H1 (cell line): ENCODE measurements at regions not wholly inside any gene's neighbourhood (a gene's known extent, or its start where the extent isn't known, plus 50 kb on each side); places are given as distances from the start of the nearest gene placed in this dataset.

ENCODE experiments used
- KDM5A ChIP-seq: fragments of 200-600 bp; IDR thresholded peaks from 2 replicates; pipeline ENCODE4 v1.7.1; 2012; ENCODE audit warnings: mild to moderate bottlenecking, low read length, inconsistent platforms, mixed read lengths
- SIRT6 ChIP-seq: IDR thresholded peaks from one replicate; pipeline ENCODE4 v1.7.1; 2012; ENCODE audit warnings: low read length, inconsistent platforms
- TF ChIP-seq, protein P1 (sequence below): fragments of 300-600 bp; sonication (generic); IDR thresholded peaks from 2 replicates; pipeline ENCODE4 v1.7.1; 2012; ENCODE audit warnings: low read length, moderate library complexity, mild to moderate bottlenecking, inconsistent platforms; ENCODE audit not compliant: insufficient replicate concordance

DNA sequence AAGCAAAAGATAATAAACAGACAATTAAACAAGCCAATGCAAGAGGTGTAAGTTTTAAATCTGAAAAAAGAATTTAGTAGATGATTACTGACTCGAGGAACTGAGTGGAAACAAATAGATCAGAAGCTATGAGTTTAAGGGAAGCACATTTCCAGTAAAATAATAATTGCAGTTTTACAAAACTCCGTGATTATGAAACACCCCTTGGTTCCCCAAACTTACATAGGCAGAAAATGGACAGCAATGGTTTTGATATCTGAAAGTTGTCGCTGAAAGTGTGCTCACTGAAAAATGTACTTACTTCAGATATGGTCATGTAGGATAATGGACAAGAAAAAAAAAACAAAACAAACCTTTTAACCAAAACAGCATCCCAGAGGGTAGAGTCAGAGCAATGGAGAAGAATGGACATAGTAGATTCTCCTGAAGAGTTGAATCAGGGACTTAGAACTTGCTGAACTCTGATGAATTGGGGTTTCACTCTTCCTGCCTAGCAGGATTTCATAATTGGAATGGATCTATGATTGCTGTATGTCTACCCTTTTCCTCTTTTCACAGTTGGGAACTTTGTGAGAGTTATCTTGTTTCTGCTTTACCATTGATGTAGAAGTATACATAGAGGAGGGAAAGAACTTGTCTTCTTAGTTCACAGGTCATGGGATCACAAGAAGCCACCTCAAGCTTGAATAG lies 305.6 kb upstream of the ZEB2 start (continued):
- TF ChIP-seq, protein P1, sequence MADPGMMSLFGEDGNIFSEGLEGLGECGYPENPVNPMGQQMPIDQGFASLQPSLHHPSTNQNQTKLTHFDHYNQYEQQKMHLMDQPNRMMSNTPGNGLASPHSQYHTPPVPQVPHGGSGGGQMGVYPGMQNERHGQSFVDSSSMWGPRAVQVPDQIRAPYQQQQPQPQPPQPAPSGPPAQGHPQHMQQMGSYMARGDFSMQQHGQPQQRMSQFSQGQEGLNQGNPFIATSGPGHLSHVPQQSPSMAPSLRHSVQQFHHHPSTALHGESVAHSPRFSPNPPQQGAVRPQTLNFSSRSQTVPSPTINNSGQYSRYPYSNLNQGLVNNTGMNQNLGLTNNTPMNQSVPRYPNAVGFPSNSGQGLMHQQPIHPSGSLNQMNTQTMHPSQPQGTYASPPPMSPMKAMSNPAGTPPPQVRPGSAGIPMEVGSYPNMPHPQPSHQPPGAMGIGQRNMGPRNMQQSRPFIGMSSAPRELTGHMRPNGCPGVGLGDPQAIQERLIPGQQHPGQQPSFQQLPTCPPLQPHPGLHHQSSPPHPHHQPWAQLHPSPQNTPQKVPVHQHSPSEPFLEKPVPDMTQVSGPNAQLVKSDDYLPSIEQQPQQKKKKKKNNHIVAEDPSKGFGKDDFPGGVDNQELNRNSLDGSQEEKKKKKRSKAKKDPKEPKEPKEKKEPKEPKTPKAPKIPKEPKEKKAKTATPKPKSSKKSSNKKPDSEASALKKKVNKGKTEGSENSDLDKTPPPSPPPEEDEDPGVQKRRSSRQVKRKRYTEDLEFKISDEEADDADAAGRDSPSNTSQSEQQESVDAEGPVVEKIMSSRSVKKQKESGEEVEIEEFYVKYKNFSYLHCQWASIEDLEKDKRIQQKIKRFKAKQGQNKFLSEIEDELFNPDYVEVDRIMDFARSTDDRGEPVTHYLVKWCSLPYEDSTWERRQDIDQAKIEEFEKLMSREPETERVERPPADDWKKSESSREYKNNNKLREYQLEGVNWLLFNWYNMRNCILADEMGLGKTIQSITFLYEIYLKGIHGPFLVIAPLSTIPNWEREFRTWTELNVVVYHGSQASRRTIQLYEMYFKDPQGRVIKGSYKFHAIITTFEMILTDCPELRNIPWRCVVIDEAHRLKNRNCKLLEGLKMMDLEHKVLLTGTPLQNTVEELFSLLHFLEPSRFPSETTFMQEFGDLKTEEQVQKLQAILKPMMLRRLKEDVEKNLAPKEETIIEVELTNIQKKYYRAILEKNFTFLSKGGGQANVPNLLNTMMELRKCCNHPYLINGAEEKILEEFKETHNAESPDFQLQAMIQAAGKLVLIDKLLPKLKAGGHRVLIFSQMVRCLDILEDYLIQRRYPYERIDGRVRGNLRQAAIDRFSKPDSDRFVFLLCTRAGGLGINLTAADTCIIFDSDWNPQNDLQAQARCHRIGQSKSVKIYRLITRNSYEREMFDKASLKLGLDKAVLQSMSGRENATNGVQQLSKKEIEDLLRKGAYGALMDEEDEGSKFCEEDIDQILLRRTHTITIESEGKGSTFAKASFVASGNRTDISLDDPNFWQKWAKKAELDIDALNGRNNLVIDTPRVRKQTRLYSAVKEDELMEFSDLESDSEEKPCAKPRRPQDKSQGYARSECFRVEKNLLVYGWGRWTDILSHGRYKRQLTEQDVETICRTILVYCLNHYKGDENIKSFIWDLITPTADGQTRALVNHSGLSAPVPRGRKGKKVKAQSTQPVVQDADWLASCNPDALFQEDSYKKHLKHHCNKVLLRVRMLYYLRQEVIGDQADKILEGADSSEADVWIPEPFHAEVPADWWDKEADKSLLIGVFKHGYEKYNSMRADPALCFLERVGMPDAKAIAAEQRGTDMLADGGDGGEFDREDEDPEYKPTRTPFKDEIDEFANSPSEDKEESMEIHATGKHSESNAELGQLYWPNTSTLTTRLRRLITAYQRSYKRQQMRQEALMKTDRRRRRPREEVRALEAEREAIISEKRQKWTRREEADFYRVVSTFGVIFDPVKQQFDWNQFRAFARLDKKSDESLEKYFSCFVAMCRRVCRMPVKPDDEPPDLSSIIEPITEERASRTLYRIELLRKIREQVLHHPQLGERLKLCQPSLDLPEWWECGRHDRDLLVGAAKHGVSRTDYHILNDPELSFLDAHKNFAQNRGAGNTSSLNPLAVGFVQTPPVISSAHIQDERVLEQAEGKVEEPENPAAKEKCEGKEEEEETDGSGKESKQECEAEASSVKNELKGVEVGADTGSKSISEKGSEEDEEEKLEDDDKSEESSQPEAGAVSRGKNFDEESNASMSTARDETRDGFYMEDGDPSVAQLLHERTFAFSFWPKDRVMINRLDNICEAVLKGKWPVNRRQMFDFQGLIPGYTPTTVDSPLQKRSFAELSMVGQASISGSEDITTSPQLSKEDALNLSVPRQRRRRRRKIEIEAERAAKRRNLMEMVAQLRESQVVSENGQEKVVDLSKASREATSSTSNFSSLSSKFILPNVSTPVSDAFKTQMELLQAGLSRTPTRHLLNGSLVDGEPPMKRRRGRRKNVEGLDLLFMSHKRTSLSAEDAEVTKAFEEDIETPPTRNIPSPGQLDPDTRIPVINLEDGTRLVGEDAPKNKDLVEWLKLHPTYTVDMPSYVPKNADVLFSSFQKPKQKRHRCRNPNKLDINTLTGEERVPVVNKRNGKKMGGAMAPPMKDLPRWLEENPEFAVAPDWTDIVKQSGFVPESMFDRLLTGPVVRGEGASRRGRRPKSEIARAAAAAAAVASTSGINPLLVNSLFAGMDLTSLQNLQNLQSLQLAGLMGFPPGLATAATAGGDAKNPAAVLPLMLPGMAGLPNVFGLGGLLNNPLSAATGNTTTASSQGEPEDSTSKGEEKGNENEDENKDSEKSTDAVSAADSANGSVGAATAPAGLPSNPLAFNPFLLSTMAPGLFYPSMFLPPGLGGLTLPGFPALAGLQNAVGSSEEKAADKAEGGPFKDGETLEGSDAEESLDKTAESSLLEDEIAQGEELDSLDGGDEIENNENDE = no peak
- TF ChIP-seq SIRT6 (no peak), KDM5A (no peak)
